DMS 273 (cell line): ENCODE measurements at regions not wholly inside any gene's neighbourhood (a gene's known extent, or its start where the extent isn't known, plus 50 kb on each side); places are given as distances from the start of the nearest gene placed in this dataset.

Source experiments
- DNase-seq: peaks from one replicate; lab custom pipeline; 2025; ENCODE audit not compliant: unreplicated experiment; lab: John Stamatoyannopoulos, UW

GRCh38 chr7:136665878-136666509, 202.5 kb upstream of the CHRM2 start:
- no peak for DNase-seq

GRCh38 chr7:136664537-136664936, 203.9 kb upstream of the CHRM2 start:
- no peak for DNase-seq

DNA sequence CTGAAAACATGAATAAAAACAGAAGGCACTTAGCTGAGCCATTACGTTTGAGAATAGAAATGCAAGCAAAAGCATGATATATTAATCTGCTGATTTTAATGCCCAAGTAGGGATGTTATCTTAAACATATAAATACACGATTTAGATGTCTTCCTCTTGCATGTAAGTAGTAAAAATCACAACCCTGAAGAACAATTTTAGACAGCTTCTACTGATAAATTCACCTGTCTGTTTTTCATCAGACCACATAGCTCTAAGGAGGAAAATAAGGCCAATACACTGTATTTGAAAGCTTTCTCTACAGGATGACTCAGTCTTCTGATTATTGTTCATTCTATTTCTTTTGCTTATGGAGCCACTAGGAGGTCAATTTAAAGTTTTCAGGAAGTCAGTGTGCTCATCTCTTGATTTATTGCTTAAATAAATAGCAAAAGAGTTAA, 210.9 kb upstream of the CHRM2 start:
- DNase-seq = no peak

GRCh38 chr7:136656516-136656915, 211.9 kb upstream of the CHRM2 start:
- no peak for DNase-seq

DNA sequence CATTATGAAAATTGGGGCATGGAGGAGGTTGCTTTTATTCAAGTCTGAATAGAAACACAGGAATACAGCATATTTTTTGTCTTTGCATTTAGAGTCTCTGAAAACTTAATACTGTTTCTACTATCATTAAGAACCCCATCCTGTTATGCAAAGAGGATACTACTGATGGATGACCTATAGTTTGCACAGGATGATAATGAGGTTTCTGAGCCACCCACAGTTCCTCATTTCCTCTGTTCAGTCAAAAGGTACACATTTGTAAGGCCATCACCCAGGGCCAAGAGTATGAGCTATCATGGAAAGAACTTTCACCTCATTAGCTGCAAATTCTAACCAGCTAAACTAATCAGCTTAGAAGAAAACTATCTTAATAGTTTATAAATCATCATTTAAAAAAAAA, 213.0 kb upstream of the CHRM2 start:
- no peak for DNase-seq

- no peak for DNase-seq
These were observed 214.0 kb upstream of the CHRM2 start for GRCh38 chr7:136654406-136654805.

DNA sequence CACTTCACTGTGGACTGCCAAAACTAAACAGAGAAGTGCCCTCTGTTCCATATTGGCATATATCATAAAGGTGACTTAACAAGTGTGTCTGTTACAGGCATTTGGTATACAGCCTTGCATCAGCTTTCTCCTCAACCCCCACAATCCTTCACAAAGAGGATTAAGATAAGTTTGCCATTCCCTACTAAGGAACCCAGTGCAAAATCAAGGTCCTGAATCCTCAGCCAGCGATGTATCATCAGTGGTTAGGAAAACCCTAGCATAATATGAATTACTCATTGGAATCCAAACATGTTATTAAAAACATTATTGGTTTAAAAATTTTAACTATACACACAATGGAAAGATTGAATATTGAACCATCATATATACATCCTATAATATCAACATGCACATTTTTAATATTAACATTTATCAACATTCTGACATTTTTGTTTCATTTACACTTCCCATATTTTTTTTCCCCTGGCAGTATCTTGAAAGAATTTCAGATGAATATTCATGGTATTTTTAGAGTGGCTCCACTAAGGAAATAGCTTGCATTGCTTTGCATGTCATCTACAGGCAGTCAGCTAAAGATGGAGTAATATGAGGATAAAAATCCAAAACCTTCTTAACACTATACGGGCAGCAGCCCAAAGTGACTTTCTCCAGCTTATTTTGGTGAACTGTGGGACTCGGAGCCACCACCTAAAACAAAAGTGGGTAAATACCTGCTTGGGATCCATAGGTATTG, 215.6 kb upstream of the CHRM2 start:
- no peak for DNase-seq

- no peak for DNase-seq
These were observed 227.5 kb upstream of the CHRM2 start for GRCh38 chr7:136640977-136641376.

GRCh38 chr7:136637813-136638212, 230.6 kb upstream of the CHRM2 start:
- no peak for DNase-seq

GRCh38 chr7:136635751-136636150, 232.7 kb upstream of the CHRM2 start:
- DNase-seq = no peak

DNA sequence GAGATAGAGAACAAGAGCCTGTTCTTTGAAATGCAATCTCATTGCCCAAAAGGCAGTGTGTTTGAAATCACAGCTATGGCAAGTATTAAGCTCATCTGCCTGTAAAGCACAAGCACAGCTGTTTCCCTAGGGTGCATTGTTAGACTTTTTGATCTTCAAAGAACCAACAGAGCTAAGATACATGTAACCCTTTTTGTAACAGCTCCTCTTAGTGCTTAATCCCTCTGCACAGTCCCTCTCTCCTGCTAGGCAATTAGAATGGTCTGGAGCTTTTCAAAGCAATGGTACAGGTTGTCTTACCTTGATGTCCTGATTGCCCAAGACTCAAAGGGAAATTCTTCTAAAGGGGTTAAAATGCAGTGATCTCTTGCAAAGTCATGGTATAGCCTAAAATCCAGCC, 249.6 kb upstream of the CHRM2 start:
- no peak for DNase-seq

- DNase-seq = no peak
These were observed 251.3 kb upstream of the CHRM2 start for GRCh38 chr7:136617176-136617575.

DNA sequence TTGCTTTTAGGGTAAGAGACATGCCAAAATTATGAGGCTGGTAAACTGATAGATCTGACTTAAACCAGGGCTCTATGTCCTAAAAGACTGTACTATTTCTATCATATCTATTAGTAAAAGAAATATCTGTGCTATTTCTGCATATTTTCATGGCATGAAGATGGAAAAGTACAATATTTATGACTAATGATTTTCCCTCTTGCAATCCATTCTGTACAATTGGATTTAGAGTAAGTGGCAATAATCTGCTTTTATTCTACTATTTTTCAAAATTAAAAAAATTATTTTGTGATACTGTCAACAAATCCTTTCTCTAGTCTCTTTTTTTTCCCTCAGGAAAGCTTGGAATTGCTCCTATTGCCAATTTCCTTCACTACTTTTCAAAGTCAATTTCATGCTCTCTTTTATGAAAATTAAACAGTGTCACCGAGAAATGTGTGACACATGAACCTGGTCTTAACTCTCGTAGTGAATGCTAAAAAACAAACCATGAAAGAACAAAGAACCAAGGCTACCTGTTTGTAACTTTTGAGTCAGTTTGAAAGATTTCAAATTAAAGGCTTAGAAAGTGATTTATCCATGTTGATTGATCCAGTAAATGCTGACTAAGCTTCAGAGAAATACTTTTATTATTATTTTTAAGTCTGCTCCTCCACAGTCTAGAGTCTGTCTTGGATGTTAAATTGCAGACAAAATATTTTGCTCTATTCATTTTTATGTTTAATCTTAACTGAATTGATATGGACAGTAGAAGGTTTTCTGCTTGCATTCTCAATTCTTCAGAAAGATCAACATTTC, 262.7 kb upstream of the CHRM2 start:
- no peak for DNase-seq

- no peak for DNase-seq
These were observed 266.7 kb upstream of the CHRM2 start for GRCh38 chr7:136601772-136602171.

GRCh38 chr7:136600475-136600874, 268.0 kb upstream of the CHRM2 start:
- no peak for DNase-seq

GRCh38 chr7:136594739-136595144, 273.7 kb upstream of the CHRM2 start:
- no peak for DNase-seq

- DNase-seq = no peak
These were observed 280.2 kb upstream of the CHRM2 start for GRCh38 chr7:136588216-136588615.

GRCh38 chr7:136585954-136586670, 282.3 kb upstream of the CHRM2 start:
- DNase-seq = no peak

- no peak for DNase-seq
These were observed 302.0 kb upstream of the CHRM2 start for GRCh38 chr7:136566491-136566890.

- peak; percentile 12 for DNase-seq
These were observed 312.5 kb upstream of the CHRM2 start for GRCh38 chr7:136555933-136556332.

- DNase-seq = no peak
These were observed 316.8 kb upstream of the CHRM2 start for GRCh38 chr7:136551618-136552017.
